HK-2 (cell line): ENCODE measurements at regions not wholly inside any gene's neighbourhood (a gene's known extent, or its start where the extent isn't known, plus 50 kb on each side); places are given as distances from the start of the nearest gene placed in this dataset.

Experiments used
- DNase-seq: peaks from one replicate; pipeline ENCODE4 v3.0.0-alpha.2; 2018; ENCODE audit not compliant: unreplicated experiment

DNA sequence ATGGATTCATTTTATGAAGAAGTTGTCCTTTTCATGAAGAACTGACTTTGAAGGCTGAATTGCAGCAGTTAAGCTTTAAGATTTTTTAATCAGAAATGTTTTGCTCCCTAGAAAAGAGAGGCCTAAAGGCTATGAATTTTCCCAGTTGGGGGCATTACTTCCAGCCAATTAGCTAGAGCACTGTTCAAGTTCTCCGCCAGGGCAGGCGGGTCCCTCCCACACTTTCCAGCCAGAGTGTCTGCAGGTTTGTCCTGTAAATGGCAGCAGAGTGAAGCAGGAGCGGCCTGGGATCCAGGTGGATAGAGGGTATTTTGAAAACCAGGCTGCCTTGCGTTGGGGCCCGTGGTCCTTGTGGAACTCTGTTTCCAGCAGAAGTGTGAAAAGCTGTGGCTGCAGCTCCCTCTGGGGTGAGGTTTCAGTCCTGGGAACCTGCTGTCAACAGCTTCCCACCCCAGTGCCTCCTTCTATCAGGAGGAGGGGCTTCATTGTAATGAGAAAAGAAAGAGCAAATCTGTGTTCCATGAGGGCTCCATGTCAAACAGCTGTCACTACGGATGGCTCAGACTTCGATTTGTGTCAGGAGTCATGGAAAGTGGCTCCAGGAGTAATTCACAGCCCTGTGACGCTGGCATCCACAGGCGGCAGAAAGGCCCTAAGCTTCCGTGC is 210.7 kb upstream of the TMEM132C start:
- no peak for DNase-seq

DNA sequence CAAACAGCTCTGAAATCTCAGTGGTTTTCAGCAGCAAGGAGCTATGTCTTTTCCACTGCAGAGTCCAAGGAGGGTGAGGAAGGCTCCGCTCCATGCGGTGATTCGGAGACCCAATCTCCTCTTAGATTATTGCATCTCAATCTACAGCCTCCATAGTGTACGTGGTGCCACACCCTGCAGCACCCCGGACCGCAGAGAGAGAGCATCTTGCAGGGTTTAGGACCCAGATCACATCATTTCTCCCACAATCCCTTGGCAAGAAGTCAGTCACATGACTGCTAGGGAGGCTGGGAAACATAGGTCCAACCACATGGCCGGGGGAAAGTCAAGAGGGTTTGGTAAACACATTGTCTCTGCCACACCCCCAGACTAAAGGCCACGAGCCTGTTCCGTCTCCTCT is 209.4 kb upstream of the TMEM132C start:
- DNase-seq, result no peak

DNA sequence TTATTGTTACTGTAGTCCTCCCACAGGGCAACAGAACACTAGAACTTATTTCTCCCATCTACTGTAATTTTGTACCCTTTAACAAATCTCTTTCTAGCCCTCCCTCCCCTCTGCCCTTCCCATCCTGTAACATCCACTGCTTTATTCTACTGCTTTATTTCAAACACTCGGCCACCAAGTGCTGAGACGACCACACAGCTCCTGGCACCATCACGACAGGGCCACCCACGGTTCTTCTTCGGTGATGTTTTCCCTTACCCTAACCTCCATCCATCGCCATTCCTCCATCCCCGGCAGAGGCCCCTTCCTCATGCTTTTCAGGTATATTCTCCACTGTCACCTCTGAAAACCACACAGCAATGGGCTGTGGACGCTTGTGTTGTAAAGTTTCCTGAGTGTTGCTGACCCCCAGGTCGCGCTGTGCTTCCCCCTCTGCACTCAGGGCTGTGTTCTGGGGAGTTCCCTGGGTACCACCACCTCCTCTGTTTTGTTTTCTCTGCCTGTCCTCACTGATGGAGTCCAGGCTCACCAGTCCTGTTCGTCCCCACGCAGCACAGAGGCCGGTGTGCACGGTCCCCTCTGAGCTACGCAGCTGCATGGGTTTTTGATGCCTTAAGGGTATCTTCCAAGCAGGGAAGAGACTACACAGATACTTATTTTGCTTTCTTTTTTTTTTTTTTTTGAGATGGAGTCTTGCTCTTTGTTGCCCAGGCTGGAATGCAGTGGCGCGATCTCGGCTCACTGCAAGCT is 207.2 kb upstream of the TMEM132C start:
- no peak for DNase-seq

DNA sequence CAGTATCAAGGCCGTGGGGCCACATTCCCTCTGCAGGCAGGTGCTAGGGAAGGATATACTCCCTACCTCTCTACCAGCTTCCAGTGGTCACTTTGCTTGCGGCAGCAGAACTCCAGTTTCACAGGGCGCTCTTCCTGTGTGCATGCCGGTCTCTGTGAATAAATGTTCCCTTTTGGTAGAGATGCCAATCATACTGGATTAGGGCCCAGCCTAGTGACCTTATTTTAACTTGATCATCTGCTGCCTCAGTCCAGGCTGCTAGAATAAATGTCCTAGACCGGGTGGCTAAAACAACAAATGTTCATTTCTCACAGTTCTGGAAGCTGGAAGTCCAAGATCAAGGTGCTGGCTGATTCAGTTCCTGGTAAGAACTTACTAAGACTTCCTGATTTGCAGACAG is 198.8 kb upstream of the TMEM132C start:
- no peak for DNase-seq

DNA sequence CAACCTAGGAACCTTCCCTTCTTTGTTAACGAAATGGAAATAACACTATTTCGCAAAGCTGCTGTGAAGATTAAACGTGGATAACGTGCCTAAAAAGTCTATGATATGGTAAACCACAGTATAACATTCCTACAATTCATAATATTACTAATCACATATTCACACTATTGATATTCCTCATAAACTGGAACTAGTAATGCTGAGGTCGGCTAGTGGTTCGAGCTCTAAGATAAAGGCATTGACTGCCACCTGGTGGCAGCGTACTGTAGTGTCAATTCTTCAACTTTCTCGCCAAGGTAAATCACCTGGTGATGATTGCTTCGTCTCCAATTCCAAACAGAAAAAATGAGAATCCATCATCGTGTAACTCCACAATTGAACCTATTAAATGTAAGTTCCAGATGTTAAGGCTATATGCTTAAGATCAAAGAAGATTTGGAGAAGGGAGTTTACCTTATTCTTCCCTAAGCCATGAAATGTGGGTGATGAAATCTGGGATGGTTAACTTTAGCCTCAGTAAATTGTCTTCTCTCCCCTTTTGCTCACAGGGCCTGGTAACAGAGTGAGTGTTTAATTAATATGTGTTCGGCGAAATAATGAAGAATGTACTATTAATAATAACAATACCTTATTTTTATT is 197.5 kb upstream of the TMEM132C start:
- peak; percentile 41 for DNase-seq

DNA sequence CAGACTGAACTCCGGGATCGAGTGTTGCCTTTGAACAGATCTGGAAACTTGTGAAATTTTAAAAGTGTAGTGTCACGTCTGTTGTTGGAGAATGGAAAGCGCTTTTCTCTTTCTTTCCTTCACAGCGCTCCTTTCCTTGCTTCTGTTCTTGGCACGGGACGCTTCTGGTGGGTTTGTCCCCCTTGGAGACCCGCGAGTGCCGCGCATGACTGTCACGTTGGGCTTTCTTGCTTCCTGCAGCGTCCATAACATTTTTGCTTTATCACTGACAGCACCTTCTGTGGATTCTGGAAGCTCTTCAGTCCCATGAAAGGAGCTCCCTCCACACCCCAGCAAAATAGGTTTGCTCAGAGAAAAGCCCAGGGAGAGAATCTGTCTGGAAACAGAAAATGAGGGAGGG is 193.0 kb upstream of the TMEM132C start:
- DNase-seq, result no peak

DNA sequence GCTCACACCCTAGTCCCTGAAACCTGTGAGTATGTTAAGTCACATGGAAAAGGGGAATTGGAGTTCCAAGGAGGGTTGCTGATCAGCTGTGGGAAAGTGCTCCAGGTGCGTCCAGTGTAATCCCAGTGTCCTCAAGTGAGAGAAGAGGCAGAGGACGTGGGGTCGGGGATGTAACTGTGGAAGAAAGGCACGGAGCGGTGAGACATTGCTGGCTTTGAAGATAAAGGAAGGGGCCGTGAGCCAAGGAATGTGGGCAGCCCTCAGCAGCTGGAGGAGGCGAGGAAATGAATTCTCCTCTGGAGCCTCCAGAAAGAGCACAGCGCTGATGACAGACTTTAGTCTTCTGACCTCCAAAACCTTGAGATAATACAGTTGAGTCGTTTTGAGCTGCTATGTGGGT is 191.6 kb upstream of the TMEM132C start:
- DNase-seq, result no peak

DNA sequence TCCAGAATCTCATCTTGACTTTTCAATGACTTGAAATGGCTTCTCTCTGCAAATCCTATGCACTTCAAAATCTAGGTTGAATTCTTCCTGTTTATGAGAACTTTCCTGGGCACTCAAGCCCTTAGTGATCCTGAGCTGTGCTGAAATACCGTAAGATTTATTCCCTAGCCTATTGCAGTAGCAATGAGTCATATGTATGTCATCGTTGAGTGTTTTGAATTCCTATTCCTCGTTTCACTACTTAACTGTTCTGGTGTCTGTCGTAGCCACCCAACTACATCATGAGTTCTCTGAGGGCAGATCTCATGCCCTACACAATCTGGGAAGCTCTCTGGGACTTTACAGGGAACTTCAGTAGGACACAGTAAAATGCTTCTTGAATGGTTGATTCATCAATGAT is 190.8 kb upstream of the TMEM132C start:
- DNase-seq, result peak; percentile 20

DNA sequence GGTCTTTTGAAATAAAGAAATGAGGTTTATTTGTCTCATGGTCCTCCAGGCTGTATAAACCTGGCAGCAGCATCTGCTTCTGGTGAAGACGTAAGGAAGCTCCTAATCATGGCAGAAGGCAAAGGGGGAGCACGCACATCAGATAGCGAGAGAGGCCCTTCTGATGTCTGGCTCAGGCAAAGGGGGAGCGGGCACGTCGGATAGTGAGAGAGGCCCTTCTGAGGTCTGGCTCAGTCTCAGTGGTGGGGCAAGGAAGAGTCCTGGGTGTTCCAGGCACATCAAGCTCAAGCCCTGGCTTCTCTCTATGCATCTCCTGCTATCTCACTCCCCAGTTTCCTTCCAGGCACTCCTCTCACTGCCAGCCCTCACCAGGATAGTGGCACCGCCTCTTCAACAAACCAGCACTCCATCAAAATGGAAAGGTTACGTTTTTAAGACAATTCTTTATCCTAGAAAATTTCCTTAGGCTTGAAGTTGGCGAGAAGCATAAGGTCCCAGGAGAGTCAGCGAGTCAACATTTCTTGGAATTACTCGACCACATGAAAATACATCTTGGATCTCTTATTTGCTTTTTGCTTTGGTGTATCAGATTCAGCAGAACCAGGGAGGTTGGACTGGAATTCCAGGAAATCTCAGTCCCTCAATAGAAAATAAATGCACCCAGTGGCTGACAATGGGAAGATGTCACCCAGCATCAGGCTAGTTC is 189.6 kb upstream of the TMEM132C start:
- DNase-seq, result no peak

DNA sequence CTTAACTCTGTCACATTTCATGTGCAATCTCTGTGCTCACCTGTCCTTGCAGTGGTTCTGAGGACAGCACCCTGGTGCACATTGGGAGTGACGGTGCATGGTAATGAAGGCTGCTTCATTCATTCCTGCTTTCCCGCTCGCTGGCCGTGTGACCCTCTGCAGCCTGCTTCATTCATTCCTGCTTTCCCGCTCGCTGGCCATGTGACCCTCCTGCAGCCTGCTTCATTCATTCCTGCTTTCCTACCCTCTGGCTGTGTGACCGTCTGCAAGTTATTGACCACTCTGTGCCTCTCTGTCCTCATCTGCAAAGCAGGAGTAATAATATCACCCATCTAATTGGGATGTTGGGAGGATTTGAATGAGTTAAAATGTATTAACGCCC is 189.1 kb upstream of the TMEM132C start:
- DNase-seq, result no peak

DNA sequence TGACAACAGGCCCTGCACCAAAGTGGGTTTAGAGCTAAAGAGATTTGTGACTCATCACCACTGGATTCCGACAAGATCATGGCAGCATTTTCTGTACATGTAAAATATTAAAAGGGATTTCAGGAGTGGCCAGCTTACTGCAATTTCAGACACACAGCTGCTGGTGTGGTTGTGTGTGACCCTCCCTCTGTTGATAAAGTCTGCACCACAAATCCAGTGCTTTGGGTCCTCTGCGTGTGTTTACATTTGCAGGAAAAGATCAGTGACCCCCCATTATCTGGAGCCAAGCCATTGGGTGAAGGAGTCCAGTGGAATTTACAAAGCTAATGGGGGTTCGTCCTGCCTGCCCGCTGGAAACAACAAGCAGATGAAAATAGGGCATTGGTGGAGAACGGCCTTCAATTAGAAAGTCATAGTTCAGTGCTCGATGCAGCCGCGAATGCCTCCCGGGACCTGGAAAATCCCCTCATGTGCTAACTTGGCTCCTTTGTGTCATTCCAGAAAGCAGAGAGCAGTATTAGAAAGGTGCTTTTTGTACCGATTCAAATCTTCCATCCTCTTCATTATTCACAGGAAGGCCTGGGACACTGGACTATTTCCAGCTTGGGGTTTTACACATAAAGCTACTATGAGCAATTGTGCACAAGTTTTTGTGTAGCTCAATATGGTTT is 188.5 kb upstream of the TMEM132C start:
- peak; percentile 17 for DNase-seq

DNA sequence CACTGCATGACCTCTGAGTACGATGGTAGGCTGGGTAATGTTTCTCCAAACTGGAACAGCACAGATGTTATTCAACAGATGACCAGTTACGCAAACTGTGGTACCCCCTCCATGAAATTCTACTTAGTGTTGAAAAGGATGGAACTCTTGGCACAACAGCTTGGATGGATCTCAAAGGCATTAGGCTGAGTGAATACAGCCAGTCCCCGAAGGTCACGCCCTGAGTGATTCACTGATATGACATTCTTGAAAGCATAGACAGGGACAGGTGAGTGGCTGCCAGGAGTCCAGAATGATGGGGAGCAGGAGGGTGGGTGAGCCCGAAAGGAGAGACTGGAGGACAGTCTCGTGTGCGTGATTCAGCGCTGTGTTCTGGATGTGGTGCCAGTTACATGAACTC is 187.5 kb upstream of the TMEM132C start:
- no peak for DNase-seq

DNA sequence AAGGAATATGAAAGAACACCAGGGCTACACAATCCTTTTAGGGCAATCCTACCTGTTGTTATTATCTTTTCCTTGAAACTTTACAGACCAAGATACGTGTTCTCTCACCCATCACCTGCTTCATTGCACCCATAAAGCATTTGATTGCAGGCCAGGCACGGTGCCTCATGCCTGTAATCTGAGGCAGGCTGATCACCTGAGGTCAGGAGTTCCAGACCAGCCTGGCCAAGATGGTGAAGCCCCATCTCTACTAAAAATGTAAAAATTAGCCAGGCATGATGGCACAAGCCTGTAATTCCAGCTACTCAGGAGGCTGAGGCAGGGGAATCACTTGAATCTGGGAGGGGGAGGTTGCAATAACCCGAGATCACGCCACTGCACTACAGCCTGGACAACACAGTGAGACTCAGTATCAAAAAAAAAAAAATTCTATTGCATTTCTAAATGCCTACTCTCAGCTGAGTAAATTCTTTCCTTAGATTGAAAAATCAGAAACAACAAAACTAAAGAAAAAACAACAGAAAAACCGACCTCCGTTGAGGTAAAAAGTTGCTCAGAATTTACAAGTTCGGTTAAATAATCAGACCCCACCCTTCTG is 183.7 kb upstream of the TMEM132C start:
- DNase-seq, result no peak

DNA sequence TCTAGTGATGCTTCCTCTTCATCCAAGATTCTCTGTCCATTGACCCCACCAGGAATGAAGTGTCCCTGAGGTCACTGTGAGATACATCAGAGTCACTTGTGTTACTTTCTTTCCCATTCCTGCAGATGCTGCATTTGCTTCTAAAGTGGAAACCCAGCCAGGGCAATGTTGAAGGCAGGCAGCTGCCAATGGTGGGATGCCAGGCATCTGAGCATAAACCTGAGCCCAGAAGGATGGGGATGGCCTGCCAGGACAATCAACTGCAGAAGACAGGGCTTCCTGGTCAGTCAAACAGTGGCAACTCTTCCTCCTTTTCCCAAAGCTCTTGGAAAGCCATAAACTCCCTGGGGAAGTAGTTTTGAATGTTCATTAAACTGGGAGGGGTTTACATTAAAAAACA is 178.0 kb upstream of the TMEM132C start:
- DNase-seq, result no peak

DNA sequence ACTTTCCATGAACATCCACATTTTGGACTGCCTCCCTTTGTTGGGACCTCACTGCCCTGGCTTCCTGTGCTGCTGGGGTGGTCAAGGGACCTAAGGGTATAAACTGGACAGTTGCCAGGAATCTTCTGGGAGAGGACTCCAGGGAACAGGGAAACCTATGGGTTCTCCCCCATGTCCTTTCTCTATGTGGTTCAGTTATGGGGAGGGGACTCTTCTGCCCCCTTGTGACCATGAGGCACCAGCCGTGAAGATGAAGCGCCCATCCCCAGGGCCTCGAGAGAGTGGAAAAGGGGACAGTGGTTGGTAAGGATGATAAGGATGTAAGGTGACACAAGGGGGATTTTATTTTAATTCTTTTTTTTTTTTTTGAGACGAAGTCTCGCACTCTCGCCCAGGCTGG is 177.0 kb upstream of the TMEM132C start:
- DNase-seq, result no peak

DNA sequence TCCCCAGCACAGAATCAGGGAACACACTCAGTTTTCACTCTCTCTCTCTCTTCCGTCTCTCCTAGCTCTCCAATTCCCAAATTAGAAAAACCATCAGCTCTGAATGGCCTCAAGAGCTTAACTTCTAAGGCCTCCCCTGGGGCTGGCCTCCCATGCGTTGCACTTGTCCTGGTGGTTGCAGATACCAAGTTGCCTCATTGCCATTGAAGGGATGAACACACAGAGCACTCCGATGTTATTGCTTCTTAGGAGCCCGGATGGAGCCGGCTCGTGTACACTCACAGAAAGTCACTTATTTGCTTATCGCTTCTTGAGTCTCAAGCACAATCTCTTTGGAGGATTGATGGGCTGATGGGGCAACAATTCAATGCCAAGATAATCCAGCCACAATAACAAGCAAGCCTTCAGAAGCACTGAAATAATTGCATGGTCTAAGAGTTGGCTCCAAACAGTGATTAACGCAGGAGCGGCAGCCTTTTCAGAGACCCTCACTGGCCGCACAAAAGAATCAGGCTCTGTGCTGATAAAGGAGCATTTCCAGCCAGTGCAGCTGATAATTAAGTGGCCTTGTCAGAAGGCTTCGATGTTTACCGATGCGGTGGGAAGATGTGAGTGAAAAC is 175.8 kb upstream of the TMEM132C start:
- DNase-seq, result no peak

DNA sequence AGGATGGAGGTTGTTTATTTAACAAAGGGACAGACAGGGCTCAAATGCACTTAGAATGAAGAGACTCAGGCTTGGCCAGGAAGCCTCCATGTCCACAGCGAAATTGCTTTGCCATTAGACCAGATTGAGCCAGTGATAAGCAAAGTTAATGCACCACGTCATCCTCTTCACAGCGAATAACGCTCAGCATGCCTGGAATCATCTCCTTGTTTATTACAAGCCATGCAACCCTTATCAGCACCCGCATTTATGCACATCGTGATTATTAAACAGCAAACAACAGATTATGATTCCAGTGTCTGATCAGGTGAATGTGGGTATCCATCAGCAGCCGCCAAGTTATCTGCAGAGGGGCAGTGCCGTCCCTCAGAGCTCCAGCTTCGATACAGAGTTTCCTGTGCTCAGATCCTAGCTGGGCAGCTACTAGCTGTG is 175.0 kb upstream of the TMEM132C start:
- no peak for DNase-seq

DNA sequence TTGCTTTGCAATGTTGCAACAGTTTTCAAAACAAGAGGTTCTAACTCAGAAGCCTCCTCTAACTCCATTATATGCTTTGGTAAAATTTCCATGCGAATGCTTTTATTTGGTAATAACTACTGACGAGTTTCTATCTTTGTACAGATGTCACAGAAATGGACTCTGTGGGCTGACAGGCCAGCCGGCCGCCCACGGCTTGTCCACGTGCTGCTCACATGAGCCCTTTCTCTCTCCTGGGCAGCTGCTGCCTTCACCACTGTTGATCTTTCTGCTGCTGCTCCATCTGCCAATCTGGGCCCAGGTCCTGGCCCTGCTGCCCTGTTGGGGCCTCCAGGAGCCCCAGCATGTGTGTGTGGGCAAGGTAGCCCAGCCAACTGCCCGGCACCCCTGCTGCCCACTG is 168.2 kb upstream of the TMEM132C start:
- no peak for DNase-seq

DNA sequence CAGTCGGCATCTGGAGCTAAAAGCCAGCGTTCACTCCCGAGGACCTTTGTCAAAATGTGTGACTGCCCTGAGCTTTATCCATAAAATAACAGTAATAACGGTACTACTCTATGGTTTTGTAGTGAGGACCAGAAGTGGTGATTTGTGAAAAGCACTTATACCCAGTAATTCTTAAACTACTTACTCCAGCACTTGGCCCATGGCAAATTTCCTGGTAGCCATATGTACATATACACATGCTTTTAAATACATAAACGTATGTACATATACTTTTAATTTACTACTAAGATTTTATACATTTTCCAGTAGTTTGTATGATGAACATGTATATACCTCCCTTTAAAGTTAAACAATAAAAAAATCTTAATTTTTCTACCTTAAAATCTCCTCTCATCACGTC is 163.8 kb upstream of the TMEM132C start:
- no peak for DNase-seq

DNA sequence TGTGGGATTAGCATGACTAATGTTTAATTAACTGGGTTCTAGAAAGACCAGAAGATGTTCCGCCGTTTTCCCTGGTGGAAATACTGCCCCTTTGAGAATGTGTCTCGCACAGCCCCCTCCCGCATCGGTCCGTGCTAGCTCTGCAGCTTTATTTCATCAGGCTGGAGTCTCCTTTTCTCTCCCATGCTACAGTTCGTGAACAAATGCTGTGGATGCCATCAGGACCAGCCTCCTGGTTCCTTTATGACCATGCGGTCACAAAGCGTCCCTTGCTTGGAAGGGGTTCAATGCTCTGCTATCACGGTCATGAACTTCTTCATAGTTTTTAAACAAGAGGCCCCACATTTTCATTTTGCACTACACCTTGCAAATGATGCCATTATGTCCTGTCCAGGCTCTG is 157.7 kb upstream of the TMEM132C start:
- no peak for DNase-seq

DNA sequence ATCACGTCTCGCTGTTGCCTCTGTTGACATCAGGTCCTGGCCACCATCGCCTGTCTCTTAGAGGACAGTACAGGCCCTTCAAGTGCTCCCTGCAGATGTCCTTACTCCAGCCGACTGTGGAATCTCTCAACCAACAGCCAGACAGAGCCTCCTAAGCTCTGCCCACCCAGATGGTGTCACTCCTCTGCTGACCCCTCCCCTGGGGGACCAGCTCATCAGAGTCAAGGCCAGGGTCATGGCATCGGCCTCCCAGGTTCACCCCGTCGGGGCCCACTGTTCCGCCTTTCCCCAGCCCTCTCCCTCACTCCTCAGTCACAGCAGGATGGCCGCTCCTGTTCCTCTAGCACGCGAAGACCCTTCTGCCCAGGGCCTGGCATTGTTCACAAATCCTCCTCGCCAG is 157.3 kb upstream of the TMEM132C start:
- no peak for DNase-seq
